ENCODE measurements at regions not wholly inside any gene's neighbourhood (a gene's known extent, or its start where the extent isn't known, plus 50 kb on each side); places are given as distances from the start of the nearest gene placed in this dataset.

DNA sequence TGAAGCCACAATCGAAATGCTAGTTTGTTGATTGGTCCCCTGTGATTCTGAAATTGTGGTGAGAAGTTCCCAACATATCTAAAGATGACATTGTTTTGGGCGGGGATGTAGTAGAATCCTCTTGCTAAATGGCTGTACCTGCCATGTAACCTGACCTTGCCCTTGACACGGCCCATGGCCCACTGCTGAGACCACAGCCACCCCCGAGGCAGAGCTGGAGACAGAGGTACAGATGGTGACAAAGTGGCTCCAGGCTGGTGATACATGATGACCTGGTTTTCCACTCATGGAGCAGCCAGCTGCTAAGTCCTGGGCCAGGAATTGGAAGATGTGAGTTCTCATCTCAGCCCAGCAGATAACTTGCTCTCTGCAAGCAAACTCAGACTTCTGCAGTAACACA is 226.5 kb downstream of the FOXD2 start:
- TF ChIP-seq CTCF (IDR thresholded peaks at IDR 0.05) (no peak), POLR2A (IDR thresholded peaks at IDR 0.05) (no peak)
